H9 (cell line): ENCODE measurements at regions not wholly inside any gene's neighbourhood (a gene's known extent, or its start where the extent isn't known, plus 50 kb on each side); places are given as distances from the start of the nearest gene placed in this dataset.

Source experiments
- DNase-seq: peaks from one replicate; pipeline ENCODE4 v3.0.0-alpha.2; 2017
- H2AFZ ChIP-seq: one replicate; pipeline ENCODE4 v1.6.1; 2013; ENCODE audit warnings: mild to moderate bottlenecking, low read length, control low read depth, moderate library complexity
- H2AK5ac ChIP-seq: 2 replicates; pipeline ENCODE4 v1.6.1; 2013; ENCODE audit warnings: low read length, control low read depth, mixed read lengths; ENCODE audit not compliant: insufficient read length
- H2BK120ac ChIP-seq: one replicate; pipeline ENCODE4 v1.6.1; 2013; ENCODE audit warnings: low read depth, mild to moderate bottlenecking, low read length, control low read depth, inconsistent platforms; ENCODE audit not compliant: poor library complexity, severe bottlenecking
- H2BK12ac ChIP-seq: 2 replicates; pipeline ENCODE4 v1.6.1; 2013; ENCODE audit warnings: low read length, control low read depth, mixed read lengths, low read depth; ENCODE audit not compliant: insufficient read length
- H2BK15ac ChIP-seq: 2 replicates; pipeline ENCODE4 v1.6.1; 2013; ENCODE audit warnings: low read depth, low read length, control low read depth
- H2BK20ac ChIP-seq: one replicate; pipeline ENCODE4 v1.6.1; 2013; ENCODE audit warnings: low read depth, mild to moderate bottlenecking, low read length, control low read depth, inconsistent platforms; ENCODE audit not compliant: poor library complexity, severe bottlenecking
- H2BK5ac ChIP-seq: 2 replicates; pipeline ENCODE4 v1.6.1; 2013; ENCODE audit warnings: low read length, control low read depth, mixed read lengths; ENCODE audit not compliant: insufficient read length
- H3K14ac ChIP-seq: 2 replicates; pipeline ENCODE4 v1.6.1; 2013; ENCODE audit warnings: low read length, control low read depth; ENCODE audit not compliant: insufficient read depth
- H3K18ac ChIP-seq: 2 replicates; pipeline ENCODE4 v1.6.1; 2013; ENCODE audit warnings: low read depth, mild to moderate bottlenecking, mixed read lengths, low read length, control low read depth; ENCODE audit not compliant: insufficient read length
- H3K23ac ChIP-seq: 2 replicates; pipeline ENCODE4 v1.6.1; 2013; ENCODE audit warnings: low read length, control low read depth, mixed read lengths, low read depth; ENCODE audit not compliant: insufficient read length
- H3K23me2 ChIP-seq: 2 replicates; pipeline ENCODE4 v1.6.1; 2013; ENCODE audit warnings: low read depth, mild to moderate bottlenecking, mixed read lengths, low read length, control low read depth; ENCODE audit not compliant: insufficient read length, poor library complexity, severe bottlenecking
- H3K27ac ChIP-seq: 2 replicates; pipeline ENCODE4 v1.5.1; 2013; ENCODE audit warnings: low read length, control low read depth, mixed read lengths, low read depth; ENCODE audit not compliant: insufficient read length
- H3K27me3 ChIP-seq: 2 replicates; pipeline ENCODE4 v1.6.1; 2013; ENCODE audit warnings: low read length, control low read depth, inconsistent platforms; ENCODE audit not compliant: insufficient read depth
- H3K4ac ChIP-seq: 2 replicates; pipeline ENCODE4 v1.6.1; 2013; ENCODE audit warnings: low read depth, mild to moderate bottlenecking, control low read depth, inconsistent platforms, low read length, moderate library complexity
- H3K4me1 ChIP-seq: 2 replicates; pipeline ENCODE4 v1.6.1; 2013; ENCODE audit warnings: low read length, control low read depth, inconsistent platforms; ENCODE audit not compliant: insufficient read depth
- H3K4me2 ChIP-seq: 2 replicates; pipeline ENCODE4 v1.6.1; 2013; ENCODE audit warnings: low read length, control low read depth, mixed read lengths; ENCODE audit not compliant: insufficient read length, insufficient read depth
- H3K56ac ChIP-seq: 2 replicates; pipeline ENCODE4 v1.6.1; 2013; ENCODE audit warnings: low read depth, mild to moderate bottlenecking, mixed read lengths, low read length, control low read depth; ENCODE audit not compliant: insufficient read length
- H3K79me1 ChIP-seq: 2 replicates; pipeline ENCODE4 v1.6.1; 2013; ENCODE audit warnings: low read depth, mild to moderate bottlenecking, moderate library complexity, low read length, control low read depth, inconsistent platforms; ENCODE audit not compliant: insufficient read depth, poor library complexity, severe bottlenecking
- H3K79me2 ChIP-seq: 2 replicates; pipeline ENCODE4 v1.6.1; 2013; ENCODE audit warnings: low read length, control low read depth, inconsistent platforms; ENCODE audit not compliant: insufficient read depth
- H3K9ac ChIP-seq: 2 replicates; pipeline ENCODE4 v1.6.1; 2013; ENCODE audit warnings: low read length, control low read depth, mixed read lengths; ENCODE audit not compliant: insufficient read length; ENCODE audit errors: extremely low read depth
- H3K9me3 ChIP-seq: one replicate; pipeline ENCODE4 v1.6.1; 2013; ENCODE audit warnings: low read depth, low read length, inconsistent platforms; ENCODE audit not compliant: control insufficient read depth
- H3T11ph ChIP-seq: one replicate; pipeline ENCODE4 v1.6.1; 2013; ENCODE audit warnings: mild to moderate bottlenecking, low read length, control low read depth, inconsistent platforms
- H4K20me1 ChIP-seq: one replicate; pipeline ENCODE4 v1.6.1; 2013; ENCODE audit not compliant: control insufficient read depth, insufficient read length, insufficient read depth
- H4K5ac ChIP-seq: 2 replicates; pipeline ENCODE4 v1.6.1; 2013; ENCODE audit warnings: low read depth, mild to moderate bottlenecking, mixed read lengths, low read length, control low read depth; ENCODE audit not compliant: insufficient read length
- H4K8ac ChIP-seq: replicated peaks from 2 replicates; pipeline ENCODE4 v1.6.1; 2013; ENCODE audit warnings: low read length, control low read depth, mixed read lengths, low read depth; ENCODE audit not compliant: insufficient read length
- H4K91ac ChIP-seq: 2 replicates; pipeline ENCODE4 v1.6.1; 2013; ENCODE audit warnings: low read depth, mild to moderate bottlenecking, moderate library complexity, mixed read lengths, low read length, control low read depth; ENCODE audit not compliant: insufficient read length
- H3K27ac Mint-ChIP-seq, 3 experiments: 2 replicates in 2 of 3; 3 replicates in 1 of 3; pipeline ENCODE4 v1.8.0; 2020 to 2021; ENCODE audit warnings: mixed read lengths in 3 of 3, mild to moderate bottlenecking in 1 of 3, moderate library complexity in 1 of 3
- H3K27me3 Mint-ChIP-seq: 2 replicates; pipeline ENCODE4 v1.8.0; 2021; ENCODE audit warnings: low read depth, mild to moderate bottlenecking, moderate library complexity, mixed read lengths
- H3K36me3 Mint-ChIP-seq, 3 experiments: 2 replicates in 2 of 3; 3 replicates in 1 of 3; pipeline ENCODE4 v1.8.0; 2020 to 2021; ENCODE audit warnings: low read depth in 3 of 3, mixed read lengths in 3 of 3; ENCODE audit not compliant: insufficient read depth in 1 of 3
- H3K4me1 Mint-ChIP-seq, 2 experiments: 2 replicates each; pipeline ENCODE4 v1.8.0; 2020; ENCODE audit warnings: mixed read lengths in 2 of 2
- H3K4me3 Mint-ChIP-seq, 2 experiments: 2 replicates in 1 of 2; 3 replicates in 1 of 2; pipeline ENCODE4 v1.8.0; 2020 to 2021; ENCODE audit warnings: mild to moderate bottlenecking in 2 of 2, mixed read lengths in 2 of 2, moderate library complexity in 1 of 2
- H3K9me3 Mint-ChIP-seq, 2 experiments: 2 replicates in 1 of 2; 3 replicates in 1 of 2; pipeline ENCODE4 v1.8.0; 2020; ENCODE audit warnings: mild to moderate bottlenecking in 2 of 2, mixed read lengths in 2 of 2, moderate library complexity in 1 of 2
- WGBS: extraction: QIAGEN DNeasy Blood & Tissue Kit; methylation state at CpG from one replicate; pipeline ENCODE4 v1.1.7; 2013; ENCODE audit warnings: missing lambda C conversion rate, low lambda C conversion rate, mixed read lengths; ENCODE audit not compliant: insufficient read length; ENCODE audit errors: extremely low coverage; 5-methylcytosine and 5-hydroxymethylcytosine counted together
- TF ChIP-seq, protein P1 (sequence below): fragments of 200-600 bp; sonication (generic); conservative IDR thresholded peaks from 3 replicates; pipeline ENCODE4 v1.8.0; 2021; ENCODE audit warnings: antibody characterized with exemption, mild to moderate bottlenecking

DNA sequence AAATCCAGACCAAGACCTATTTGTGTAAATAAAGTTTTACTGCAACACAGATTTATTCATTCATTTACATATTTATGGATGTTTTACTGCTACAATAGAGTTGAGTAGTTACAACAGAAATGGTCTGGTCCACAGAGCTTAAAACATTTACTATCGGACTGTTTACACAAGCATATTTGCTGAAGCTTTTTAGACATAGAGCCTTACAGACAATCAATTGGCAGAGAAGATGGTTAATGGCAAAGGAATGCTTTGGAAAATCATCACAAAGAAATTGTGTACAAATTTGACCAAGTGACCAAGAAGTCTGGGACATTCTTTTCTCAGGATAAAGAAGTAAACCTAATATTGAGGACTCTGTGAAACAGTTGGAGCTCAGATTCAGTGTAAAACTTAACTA lies 504.3 kb downstream of the SLC16A7 start:
- Histone ChIP-seq H3K27me3 (no peaks in the 10 kb centered on the region), H4K20me1 (no peaks in the 10 kb centered on the region), H2BK5ac (no peak overlapping the region), H2BK12ac (no peak overlapping the region), H4K91ac (no peak overlapping the region), H3K9me3 (no peaks in the 10 kb centered on the region), H3K23me2 (no peaks in the 10 kb centered on the region), H3K18ac (no peak overlapping the region), H3K27ac (no peak overlapping the region), H2BK120ac (no peak overlapping the region), H3K23ac (no peak overlapping the region), H3K4ac (no peak overlapping the region), H2BK15ac (no peak overlapping the region), H4K5ac (no peak overlapping the region), H2BK20ac (no peak overlapping the region), H2AFZ (no peak overlapping the region), H3K4me1 (no peaks in the 10 kb centered on the region), H3K79me2 (no peaks in the 10 kb centered on the region), H3T11ph (no peak overlapping the region), H2AK5ac (no peak overlapping the region), H3K14ac (no peak overlapping the region), H3K4me2 (no peak overlapping the region), H3K79me1 (no peaks in the 10 kb centered on the region), H3K9ac (no peak overlapping the region), H4K8ac (no peak overlapping the region), H3K56ac (no peak overlapping the region)
- H3K36me3 Mint-ChIP-seq = peaks cover 0 to 11% (median 5%) of the 10 kb centered on the region in 3 experiments; a peak in 6 of 7 replicates
- peaks cover 5 to 20% of the 10 kb centered on the region in 2 experiments; a peak in 4 of 5 replicates for H3K9me3 Mint-ChIP-seq
- no peak overlapping the region for H3K4me3 Mint-ChIP-seq
- no peaks in the 10 kb centered on the region for H3K4me1 Mint-ChIP-seq
- WGBS = no CpG with 5 or more reads among the region's 1 CpG
- H3K27me3 Mint-ChIP-seq = no peaks in the 10 kb centered on the region
- no peak overlapping the region for H3K27ac Mint-ChIP-seq
- TF ChIP-seq, protein P1, sequence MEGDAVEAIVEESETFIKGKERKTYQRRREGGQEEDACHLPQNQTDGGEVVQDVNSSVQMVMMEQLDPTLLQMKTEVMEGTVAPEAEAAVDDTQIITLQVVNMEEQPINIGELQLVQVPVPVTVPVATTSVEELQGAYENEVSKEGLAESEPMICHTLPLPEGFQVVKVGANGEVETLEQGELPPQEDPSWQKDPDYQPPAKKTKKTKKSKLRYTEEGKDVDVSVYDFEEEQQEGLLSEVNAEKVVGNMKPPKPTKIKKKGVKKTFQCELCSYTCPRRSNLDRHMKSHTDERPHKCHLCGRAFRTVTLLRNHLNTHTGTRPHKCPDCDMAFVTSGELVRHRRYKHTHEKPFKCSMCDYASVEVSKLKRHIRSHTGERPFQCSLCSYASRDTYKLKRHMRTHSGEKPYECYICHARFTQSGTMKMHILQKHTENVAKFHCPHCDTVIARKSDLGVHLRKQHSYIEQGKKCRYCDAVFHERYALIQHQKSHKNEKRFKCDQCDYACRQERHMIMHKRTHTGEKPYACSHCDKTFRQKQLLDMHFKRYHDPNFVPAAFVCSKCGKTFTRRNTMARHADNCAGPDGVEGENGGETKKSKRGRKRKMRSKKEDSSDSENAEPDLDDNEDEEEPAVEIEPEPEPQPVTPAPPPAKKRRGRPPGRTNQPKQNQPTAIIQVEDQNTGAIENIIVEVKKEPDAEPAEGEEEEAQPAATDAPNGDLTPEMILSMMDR = no peak
- DNase-seq = no peak
